NB4 (cell line): ENCODE measurements at regions not wholly inside any gene's neighbourhood (a gene's known extent, or its start where the extent isn't known, plus 50 kb on each side); places are given as distances from the start of the nearest gene placed in this dataset.

Source experiments
- DNase-seq: peaks from one replicate; pipeline ENCODE4 v3.0.0; 2010; ENCODE audit warnings: low read depth
- H3K4me3 ChIP-seq: one replicate; pipeline ENCODE4 v1.5.1; 2011; ENCODE audit warnings: mild to moderate bottlenecking, low read depth, low read length, moderate library complexity
- MYC ChIP-seq: IDR thresholded peaks from 2 replicates; pipeline ENCODE4 v1.6.1; 2011; ENCODE audit warnings: low read depth, low read length
- POLR2A ChIP-seq: IDR thresholded peaks from 2 replicates; pipeline ENCODE4 v1.6.1; 2011; ENCODE audit warnings: mild to moderate bottlenecking; ENCODE audit not compliant: insufficient read length; ENCODE audit errors: extremely low read depth
- TF ChIP-seq, protein P1 (sequence below): IDR thresholded peaks from 2 replicates; pipeline ENCODE4 v1.6.1; 2011; ENCODE audit warnings: low read depth, low read length
- TF ChIP-seq, protein P2 (sequence below): IDR thresholded peaks from one replicate; pipeline ENCODE4 v1.5.1; 2012; ENCODE audit warnings: low read depth, low read length

DNA sequence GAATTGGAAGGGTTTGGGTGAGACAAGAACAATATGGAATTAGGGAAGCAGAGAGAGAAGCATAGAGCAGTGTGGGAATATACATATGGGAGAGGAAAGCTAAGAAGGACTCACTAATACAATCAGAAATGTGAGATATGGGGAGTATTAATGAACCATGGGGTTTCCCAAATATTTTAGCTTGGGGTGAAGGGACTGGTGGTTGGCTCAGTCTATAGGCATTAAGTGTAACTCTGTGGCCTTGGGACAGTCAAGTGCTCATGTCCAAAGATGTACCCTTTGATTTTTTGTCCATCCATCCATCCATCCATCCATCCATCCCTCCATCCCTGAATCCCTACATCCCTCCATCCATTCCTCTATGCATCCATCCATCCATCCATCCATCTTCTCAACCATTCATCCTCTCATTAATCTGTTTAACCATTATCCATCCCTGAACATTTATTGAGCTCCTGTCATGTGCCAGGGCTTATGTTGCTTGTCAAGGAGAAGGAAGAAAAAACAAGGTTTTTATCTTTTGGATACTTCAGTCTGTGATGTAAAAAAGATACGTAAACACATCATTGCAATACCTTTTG is 263.4 kb upstream of the CHD6 start:
- no peak overlapping the region for H3K4me3 ChIP-seq
- no peak for DNase-seq
- TF ChIP-seq MYC (no peak), POLR2A (no peak)
- TF ChIP-seq, protein P1, sequence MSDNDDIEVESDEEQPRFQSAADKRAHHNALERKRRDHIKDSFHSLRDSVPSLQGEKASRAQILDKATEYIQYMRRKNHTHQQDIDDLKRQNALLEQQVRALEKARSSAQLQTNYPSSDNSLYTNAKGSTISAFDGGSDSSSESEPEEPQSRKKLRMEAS: no peak
- TF ChIP-seq, protein P2, sequence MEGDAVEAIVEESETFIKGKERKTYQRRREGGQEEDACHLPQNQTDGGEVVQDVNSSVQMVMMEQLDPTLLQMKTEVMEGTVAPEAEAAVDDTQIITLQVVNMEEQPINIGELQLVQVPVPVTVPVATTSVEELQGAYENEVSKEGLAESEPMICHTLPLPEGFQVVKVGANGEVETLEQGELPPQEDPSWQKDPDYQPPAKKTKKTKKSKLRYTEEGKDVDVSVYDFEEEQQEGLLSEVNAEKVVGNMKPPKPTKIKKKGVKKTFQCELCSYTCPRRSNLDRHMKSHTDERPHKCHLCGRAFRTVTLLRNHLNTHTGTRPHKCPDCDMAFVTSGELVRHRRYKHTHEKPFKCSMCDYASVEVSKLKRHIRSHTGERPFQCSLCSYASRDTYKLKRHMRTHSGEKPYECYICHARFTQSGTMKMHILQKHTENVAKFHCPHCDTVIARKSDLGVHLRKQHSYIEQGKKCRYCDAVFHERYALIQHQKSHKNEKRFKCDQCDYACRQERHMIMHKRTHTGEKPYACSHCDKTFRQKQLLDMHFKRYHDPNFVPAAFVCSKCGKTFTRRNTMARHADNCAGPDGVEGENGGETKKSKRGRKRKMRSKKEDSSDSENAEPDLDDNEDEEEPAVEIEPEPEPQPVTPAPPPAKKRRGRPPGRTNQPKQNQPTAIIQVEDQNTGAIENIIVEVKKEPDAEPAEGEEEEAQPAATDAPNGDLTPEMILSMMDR: no peak

DNA sequence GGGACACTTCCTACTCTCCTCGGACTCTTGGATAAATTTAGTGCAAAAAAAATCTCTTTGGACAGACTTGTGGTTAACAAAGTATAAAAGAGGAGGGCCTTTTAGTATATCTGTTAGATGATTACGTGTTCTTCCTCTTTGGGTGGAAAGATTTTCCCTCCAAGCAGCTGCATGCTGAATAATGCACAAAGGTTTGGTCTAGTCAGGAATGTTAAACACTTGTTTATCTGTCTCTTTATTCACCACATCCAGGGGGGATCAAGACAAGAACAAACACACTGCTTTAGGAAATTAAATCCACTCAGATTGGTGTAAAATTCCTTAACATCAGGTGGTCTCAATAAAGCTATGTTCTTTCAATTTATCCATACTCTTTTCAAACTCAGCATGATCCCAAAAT is 260.9 kb upstream of the CHD6 start:
- DNase-seq: no peak
- TF ChIP-seq, protein P1: no peak
- no peak for TF ChIP-seq POLR2A
- TF ChIP-seq MYC: no peak
- TF ChIP-seq, protein P2: no peak
- no peak overlapping the region for H3K4me3 ChIP-seq

DNA sequence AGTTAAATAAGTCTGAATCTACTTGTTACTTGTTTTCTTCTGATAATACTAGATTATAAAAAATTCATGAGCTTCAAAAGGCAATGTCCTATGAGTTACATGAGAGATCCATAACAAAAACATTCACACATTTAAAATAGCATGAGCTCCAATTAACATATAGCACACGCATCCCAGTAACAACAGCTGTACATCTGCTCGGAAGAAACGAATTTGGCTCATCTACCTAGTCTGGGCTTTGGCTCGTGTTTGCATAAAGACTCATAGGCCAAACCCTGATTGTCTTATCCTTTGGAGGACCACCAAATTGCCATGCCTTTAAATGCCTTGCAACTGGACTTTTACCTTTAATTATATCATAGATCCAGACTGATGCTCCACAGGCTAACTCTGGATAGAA is 259.7 kb upstream of the CHD6 start:
- TF ChIP-seq MYC: no peak
- TF ChIP-seq, protein P2: no peak
- TF ChIP-seq, protein P1: no peak
- TF ChIP-seq POLR2A: no peak
- no peak overlapping the region for H3K4me3 ChIP-seq
- no peak for DNase-seq

DNA sequence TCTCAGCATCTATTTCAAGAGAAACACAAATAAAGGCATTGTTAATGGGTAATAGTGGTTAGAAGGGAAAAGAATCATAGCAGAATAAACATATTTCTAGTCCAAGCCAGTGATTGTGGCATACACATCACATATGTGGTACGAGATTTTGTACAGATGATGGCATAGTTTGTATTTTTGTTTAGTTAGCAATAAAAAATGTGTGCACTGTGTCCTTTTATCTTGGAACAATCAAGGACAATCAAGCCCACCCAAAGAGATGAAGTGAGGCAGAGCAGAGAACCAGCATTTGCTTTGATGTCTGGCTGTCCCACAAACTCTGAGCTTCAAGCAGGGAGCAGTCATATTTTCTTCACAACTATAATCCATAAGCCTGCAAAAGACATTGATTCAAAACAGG is 256.5 kb upstream of the CHD6 start:
- H3K4me3 ChIP-seq: no peak overlapping the region
- TF ChIP-seq MYC (no peak), POLR2A (no peak)
- TF ChIP-seq, protein P2: no peak
- TF ChIP-seq, protein P1: no peak
- no peak for DNase-seq

DNA sequence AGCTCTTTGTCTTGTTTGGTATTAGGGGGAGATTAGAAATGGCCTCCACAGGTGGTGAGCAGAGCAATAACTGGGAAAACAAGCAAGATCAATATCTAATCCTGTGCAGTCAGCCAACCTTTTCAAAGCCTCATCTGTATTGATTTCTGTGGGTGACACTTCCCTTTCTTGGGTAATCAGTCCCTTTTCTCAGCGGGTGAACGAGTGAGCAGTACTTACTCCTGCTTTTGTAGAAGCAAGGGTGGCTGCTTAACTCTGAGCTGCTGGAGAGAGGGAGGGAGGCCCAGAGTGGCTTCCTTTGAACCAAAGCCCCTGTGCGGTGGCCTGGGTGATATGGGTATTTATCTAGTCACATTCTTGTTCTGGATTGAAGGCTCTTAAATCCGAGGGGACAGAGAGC is 254.8 kb upstream of the CHD6 start:
- no peak for TF ChIP-seq POLR2A
- TF ChIP-seq, protein P2: no peak
- TF ChIP-seq, protein P1: no peak
- TF ChIP-seq MYC: no peak
- H3K4me3 ChIP-seq: no peak overlapping the region
- DNase-seq: no peak
